ENCODE measurements at regions not wholly inside any gene's neighbourhood (a gene's known extent, or its start where the extent isn't known, plus 50 kb on each side); places are given as distances from the start of the nearest gene placed in this dataset.

GRCh38 chr2:105689484-105689883 is 55.2 kb upstream of the NCK2 start:
- no peak overlapping the region for H4K91ac ChIP-seq (ENCODE audit: insufficient read depth, low read depth, low read length)
- no peak overlapping the region for H3K14ac ChIP-seq (replicated peaks; ENCODE audit: low read depth, low read length)
- H3K23ac ChIP-seq (ENCODE audit: low read depth, low read length), result no peak overlapping the region
- H2AK9ac ChIP-seq (replicated peaks; ENCODE audit: low read depth, low read length, poor library complexity), result no peak overlapping the region
- intact Hi-C loops (cut with micrococcal nuclease), result no loop called here
- H3K27ac ChIP-seq (ENCODE audit: insufficient read depth, low read length), result no peak overlapping the region
- H3K36me3 ChIP-seq (ENCODE audit: control insufficient read depth, insufficient read depth, low read length), result no peaks in the 10 kb centered on the region
- dilution Hi-C loops (cut with HindIII; ENCODE audit: low sequenced_read_pairs, unreplicated experiment), result no loop called here
- H2BK15ac ChIP-seq (ENCODE audit: low read depth, low read length), result no peak overlapping the region
- ChIA-PET POLR2A (ENCODE audit: unreplicated experiment) (no interaction called here), CTCF (no interaction called here)
- 80 to 100% methylated on average over 2 to 4 of the region's 7 CpGs for WGBS, 2 experiments (ENCODE audit: extremely low coverage in 2 of 2, insufficient read length in 1 of 2)
- BruUV-seq (replicated peaks), result no TSS peak
- no peak overlapping the region for H3K4me3 ChIP-seq (ENCODE audit: insufficient read depth, low read depth, low read length)
- H3K9me1 ChIP-seq (ENCODE audit: insufficient read depth, low read length), result no peaks in the 10 kb centered on the region
- H3K56ac ChIP-seq (ENCODE audit: extremely low read depth, insufficient read depth, low read length), result no peak overlapping the region
- DNase-seq (no peak), ATAC-seq (ENCODE audit: low read depth) (no peak)
- no peak for TF ChIP-seq SMC3 (IDR thresholded peaks at IDR 0.05; ENCODE audit: low read depth, low read length)
- no peak overlapping the region for H4K8ac ChIP-seq (ENCODE audit: low read depth in 2 of 2, low read length in 2 of 2)
- H2BK120ac ChIP-seq (ENCODE audit: low read depth, low read length), result no peak overlapping the region
- H3K79me1 ChIP-seq (ENCODE audit: low read depth in 1 of 2, low read length in 2 of 2), result no peaks in the 10 kb centered on the region
- no peaks in the 10 kb centered on the region for H3K9me3 ChIP-seq (ENCODE audit: control insufficient read depth, insufficient read depth, low read length)
- H2BK5ac ChIP-seq (ENCODE audit: low read depth, low read length, poor library complexity, severe bottlenecking), result peak overlapping the region; percentile 46
- in situ Hi-C loops (cut with MboI; ENCODE audit: low sequenced_read_pairs), result no loop called here
- H4K5ac ChIP-seq (ENCODE audit: low read depth, low read length), result no peak overlapping the region
- H4K20me1 ChIP-seq (ENCODE audit: insufficient read depth, low read length), result no peaks in the 10 kb centered on the region
- no peak overlapping the region for H2AK5ac ChIP-seq (ENCODE audit: low read depth, low read length)
- peaks cover 2% of the 10 kb centered on the region; the same call in 1 of the 2 replicates for H3K27me3 ChIP-seq (ENCODE audit: control insufficient read depth, insufficient read depth, low read length)
- H2AFZ ChIP-seq (replicated peaks; ENCODE audit: low read length, poor library complexity), result no peak overlapping the region
- H3K9ac ChIP-seq (ENCODE audit: low read depth, low read length), result no peak overlapping the region
- H3K4me1 ChIP-seq (ENCODE audit: control insufficient read depth, insufficient read depth, low read length), result no peaks in the 10 kb centered on the region
- no peak overlapping the region for H3K4me2 ChIP-seq (ENCODE audit: low read depth, low read length)
- no peak overlapping the region for H3K4ac ChIP-seq (ENCODE audit: low read depth, low read length)
- H2BK20ac ChIP-seq (ENCODE audit: low read depth, low read length), result no peak overlapping the region
- no peak overlapping the region for H3K18ac ChIP-seq (ENCODE audit: low read depth, low read length)
